ENCODE measurements at regions not wholly inside any gene's neighbourhood (a gene's known extent, or its start where the extent isn't known, plus 50 kb on each side); places are given as distances from the start of the nearest gene placed in this dataset.
A peak's percentile ranks its signal among the peaks of the same experiment; 100 is the strongest.

DNA sequence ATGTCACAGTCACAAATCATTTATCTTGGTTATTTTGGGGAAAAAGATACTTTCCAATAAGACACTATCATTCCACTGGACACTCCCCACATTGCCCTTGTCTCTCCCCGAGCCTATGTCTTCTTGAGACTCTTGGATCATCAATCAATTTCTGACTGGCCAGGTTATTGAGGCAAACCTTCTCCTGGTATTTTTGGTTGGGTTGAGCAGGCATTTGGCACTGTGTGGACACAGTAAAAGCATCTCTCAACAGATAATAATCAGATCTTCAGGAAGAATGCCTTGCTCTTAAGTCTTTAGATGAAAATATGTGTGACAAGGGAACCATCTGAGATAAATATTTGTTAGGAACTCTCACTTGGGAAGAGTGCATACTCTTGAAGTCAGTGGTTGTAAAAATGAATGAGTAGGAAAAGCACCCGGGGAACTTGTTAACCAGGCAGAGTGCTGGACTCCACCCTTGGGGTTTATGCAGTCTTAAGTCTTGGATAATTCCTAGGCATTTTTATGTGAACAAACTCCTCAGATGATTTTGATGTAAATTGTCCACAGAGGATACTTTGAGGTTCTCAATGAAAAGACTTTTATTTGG lies 223.8 kb upstream of the CLINT1 start:
- no peak for DNase-seq

DNA sequence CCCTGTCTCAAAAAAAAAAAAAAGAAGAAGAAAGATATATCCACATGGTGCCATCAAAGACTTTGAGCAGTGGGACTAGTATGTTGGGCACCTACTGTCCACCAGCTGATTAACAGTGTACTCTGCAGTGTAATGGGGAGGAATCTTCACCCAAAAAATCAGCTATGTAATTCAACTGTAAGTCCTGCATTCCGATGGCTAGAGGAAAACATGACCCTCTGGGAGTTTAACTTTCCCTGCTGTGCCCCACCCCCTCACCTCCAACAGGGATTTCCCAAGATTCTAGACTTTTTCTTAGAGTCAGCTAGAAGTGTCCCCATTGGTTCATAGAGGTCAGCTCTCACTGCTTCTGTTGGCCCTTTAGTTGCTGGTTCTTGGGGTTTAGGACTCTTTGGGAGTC lies 221.2 kb upstream of the CLINT1 start:
- Histone ChIP-seq H3K27me3 (replicated peaks; ENCODE audit: control insufficient read depth, insufficient read depth, low read length, poor library complexity, severe bottlenecking) (peaks cover 3% of the 10 kb centered on the region), H3K9me3 (ENCODE audit: control insufficient read depth, low read length) (no peaks in the 10 kb centered on the region), H3K4me1 (ENCODE audit: control insufficient read depth, insufficient read depth, low read length, poor library complexity, severe bottlenecking) (no peaks in the 10 kb centered on the region)

More for the DNA sequence above, 223.8 kb upstream of the CLINT1 start:
- Histone ChIP-seq H3K36me3 (ENCODE audit: control insufficient read depth, insufficient read depth, low read length) (no peaks in the 10 kb centered on the region), H3K4me3 (ENCODE audit: insufficient read depth, low read depth, low read length, poor library complexity, severe bottlenecking) (no peak overlapping the region), H3K27me3 (replicated peaks; ENCODE audit: control insufficient read depth, insufficient read depth, low read length, poor library complexity, severe bottlenecking) (peaks cover 3% of the 10 kb centered on the region), H3K27ac (ENCODE audit: insufficient read depth, low read length, poor library complexity, severe bottlenecking) (no peak overlapping the region), H3K9me3 (ENCODE audit: control insufficient read depth, low read length) (no peaks in the 10 kb centered on the region), H3K4me1 (ENCODE audit: control insufficient read depth, insufficient read depth, low read length, poor library complexity, severe bottlenecking) (no peaks in the 10 kb centered on the region)

DNA sequence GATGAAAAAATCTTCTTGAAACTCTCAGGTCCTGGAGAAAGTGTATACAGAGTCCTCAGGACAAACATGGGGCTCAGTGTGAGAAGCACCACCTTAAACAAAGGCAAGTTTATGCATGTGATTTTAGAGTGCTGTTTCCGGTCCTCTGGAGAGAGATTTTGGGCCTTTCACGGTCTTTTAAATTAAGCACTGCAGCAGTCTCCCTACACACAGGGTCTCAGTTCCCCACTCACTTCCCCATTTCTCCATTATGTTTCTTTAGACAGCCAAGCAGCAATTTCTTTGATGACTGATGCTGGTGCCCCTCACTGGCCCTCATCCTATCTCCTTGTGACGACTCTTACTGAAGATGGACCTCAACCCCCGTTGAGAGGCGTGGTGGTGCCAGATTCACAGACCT lies 220.2 kb upstream of the CLINT1 start:
- DNase-seq: no peak
- H3K4me3 ChIP-seq (ENCODE audit: insufficient read depth, low read depth, low read length, poor library complexity, severe bottlenecking): no peak overlapping the region
- no peaks in the 10 kb centered on the region for H3K4me1 ChIP-seq (ENCODE audit: control insufficient read depth, insufficient read depth, low read length, poor library complexity, severe bottlenecking)
- H3K36me3 ChIP-seq (ENCODE audit: control insufficient read depth, insufficient read depth, low read length): no peaks in the 10 kb centered on the region
- peaks cover 3% of the 10 kb centered on the region for H3K27me3 ChIP-seq (replicated peaks; ENCODE audit: control insufficient read depth, insufficient read depth, low read length, poor library complexity, severe bottlenecking)
- no peaks in the 10 kb centered on the region for H3K9me3 ChIP-seq (ENCODE audit: control insufficient read depth, low read length)
- H3K27ac ChIP-seq (ENCODE audit: insufficient read depth, low read length, poor library complexity, severe bottlenecking): no peak overlapping the region

More for the DNA sequence above, 221.2 kb upstream of the CLINT1 start:
- H3K4me3 ChIP-seq (ENCODE audit: insufficient read depth, low read depth, low read length, poor library complexity, severe bottlenecking): no peak overlapping the region
- H3K36me3 ChIP-seq (ENCODE audit: control insufficient read depth, insufficient read depth, low read length): no peaks in the 10 kb centered on the region
- no peak for DNase-seq
- H3K27ac ChIP-seq (ENCODE audit: insufficient read depth, low read length, poor library complexity, severe bottlenecking): no peak overlapping the region

DNA sequence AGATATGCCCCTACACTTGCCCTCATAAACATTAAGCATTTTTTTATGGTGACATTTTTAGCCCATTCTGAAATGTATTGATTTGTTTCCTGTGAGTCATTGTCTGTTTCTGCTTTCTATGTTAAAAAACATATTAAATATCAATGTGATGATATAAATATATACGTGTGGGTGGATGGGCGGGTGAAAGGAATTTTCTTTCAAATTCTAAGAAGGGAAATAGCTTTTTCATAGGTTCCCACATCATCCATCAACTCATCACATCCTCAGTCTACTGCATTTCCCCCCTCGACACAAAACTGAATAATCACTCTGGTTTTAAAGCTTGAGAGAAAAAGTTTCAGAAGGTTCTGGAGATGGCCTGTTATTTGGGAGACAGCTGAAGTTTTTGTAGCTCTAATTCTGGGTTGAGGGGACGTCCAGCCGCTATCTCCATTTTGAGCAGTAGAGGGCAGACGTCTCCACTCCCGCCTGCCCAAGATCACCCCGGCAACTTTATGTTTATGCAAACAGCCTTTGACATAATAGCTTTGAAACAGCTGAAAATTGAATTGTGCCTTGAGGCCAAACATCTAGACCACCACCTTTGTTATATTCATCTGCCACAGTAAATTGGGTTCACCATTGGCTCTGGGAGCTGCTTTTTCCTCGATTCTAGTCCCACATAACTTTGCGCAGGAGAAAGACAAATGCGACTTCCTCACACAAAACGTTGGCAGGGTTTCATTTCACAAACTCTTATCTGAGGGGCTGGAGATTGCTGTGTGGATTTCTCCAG lies 216.2 kb upstream of the CLINT1 start:
- no peaks in the 10 kb centered on the region for H3K36me3 ChIP-seq (ENCODE audit: control insufficient read depth, insufficient read depth, low read length)
- DNase-seq: peak in 2 of 3 donors; percentile 1 to 7
- H3K4me1 ChIP-seq (ENCODE audit: control insufficient read depth, insufficient read depth, low read length, poor library complexity, severe bottlenecking): no peaks in the 10 kb centered on the region
- H3K27ac ChIP-seq (ENCODE audit: insufficient read depth, low read length, poor library complexity, severe bottlenecking): no peak overlapping the region
- no peaks in the 10 kb centered on the region for H3K9me3 ChIP-seq (ENCODE audit: control insufficient read depth, low read length)
- no peak overlapping the region for H3K4me3 ChIP-seq (ENCODE audit: insufficient read depth, low read depth, low read length, poor library complexity, severe bottlenecking)
- no peaks in the 10 kb centered on the region for H3K27me3 ChIP-seq (replicated peaks; ENCODE audit: control insufficient read depth, insufficient read depth, low read length, poor library complexity, severe bottlenecking)

DNA sequence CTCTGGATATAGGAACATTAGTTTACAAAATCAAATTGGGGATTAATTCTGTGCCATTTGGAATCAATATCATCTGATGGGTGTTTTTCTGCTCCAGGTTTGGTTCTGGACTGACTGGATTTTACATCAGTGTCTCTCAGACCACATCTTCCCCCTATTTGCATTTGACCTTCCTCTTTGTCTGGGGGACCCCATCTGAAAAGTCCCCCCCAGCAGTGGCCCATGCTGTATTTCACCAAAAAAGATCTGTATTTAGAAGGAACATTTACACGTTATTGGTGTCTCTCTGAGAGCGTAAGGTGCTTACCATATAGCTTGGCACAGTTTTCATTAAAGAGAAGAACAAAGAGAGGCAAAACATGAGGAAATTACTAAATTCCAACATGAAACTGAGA lies 215.6 kb upstream of the CLINT1 start:
- Histone ChIP-seq H3K4me3 (ENCODE audit: insufficient read depth, low read depth, low read length, poor library complexity, severe bottlenecking) (no peak overlapping the region), H3K9me3 (ENCODE audit: control insufficient read depth, low read length) (no peaks in the 10 kb centered on the region), H3K27ac (ENCODE audit: insufficient read depth, low read length, poor library complexity, severe bottlenecking) (no peak overlapping the region), H3K27me3 (replicated peaks; ENCODE audit: control insufficient read depth, insufficient read depth, low read length, poor library complexity, severe bottlenecking) (no peaks in the 10 kb centered on the region), H3K36me3 (ENCODE audit: control insufficient read depth, insufficient read depth, low read length) (no peaks in the 10 kb centered on the region), H3K4me1 (ENCODE audit: control insufficient read depth, insufficient read depth, low read length, poor library complexity, severe bottlenecking) (no peaks in the 10 kb centered on the region)
- DNase-seq: no peak

DNA sequence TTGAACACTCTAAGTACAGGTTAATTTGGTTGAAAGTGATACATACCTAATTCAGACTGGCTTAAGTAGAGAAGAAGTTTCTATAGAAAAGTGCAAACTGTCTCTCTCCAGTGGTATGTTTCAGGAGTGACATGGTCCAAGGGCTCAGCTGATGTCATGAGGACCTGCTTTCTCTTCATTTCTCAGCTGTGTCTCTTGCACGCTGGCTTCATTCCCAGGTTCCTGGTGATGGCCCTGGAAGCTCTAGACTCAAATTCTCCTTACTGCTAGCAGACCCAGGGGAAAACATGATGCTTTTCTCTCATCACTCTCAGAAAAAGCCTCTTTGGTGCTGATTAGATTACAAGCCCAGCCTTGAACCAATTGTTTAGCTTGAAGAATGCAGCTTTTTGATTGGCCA lies 211.9 kb upstream of the CLINT1 start:
- no peaks in the 10 kb centered on the region for H3K4me1 ChIP-seq (ENCODE audit: control insufficient read depth, insufficient read depth, low read length, poor library complexity, severe bottlenecking)
- DNase-seq: no peak
- H3K36me3 ChIP-seq (ENCODE audit: control insufficient read depth, insufficient read depth, low read length): no peaks in the 10 kb centered on the region
- H3K27me3 ChIP-seq (replicated peaks; ENCODE audit: control insufficient read depth, insufficient read depth, low read length, poor library complexity, severe bottlenecking): no peaks in the 10 kb centered on the region
- H3K9me3 ChIP-seq (ENCODE audit: control insufficient read depth, low read length): no peaks in the 10 kb centered on the region
- H3K27ac ChIP-seq (ENCODE audit: insufficient read depth, low read length, poor library complexity, severe bottlenecking): no peak overlapping the region
- no peak overlapping the region for H3K4me3 ChIP-seq (ENCODE audit: insufficient read depth, low read depth, low read length, poor library complexity, severe bottlenecking)

DNA sequence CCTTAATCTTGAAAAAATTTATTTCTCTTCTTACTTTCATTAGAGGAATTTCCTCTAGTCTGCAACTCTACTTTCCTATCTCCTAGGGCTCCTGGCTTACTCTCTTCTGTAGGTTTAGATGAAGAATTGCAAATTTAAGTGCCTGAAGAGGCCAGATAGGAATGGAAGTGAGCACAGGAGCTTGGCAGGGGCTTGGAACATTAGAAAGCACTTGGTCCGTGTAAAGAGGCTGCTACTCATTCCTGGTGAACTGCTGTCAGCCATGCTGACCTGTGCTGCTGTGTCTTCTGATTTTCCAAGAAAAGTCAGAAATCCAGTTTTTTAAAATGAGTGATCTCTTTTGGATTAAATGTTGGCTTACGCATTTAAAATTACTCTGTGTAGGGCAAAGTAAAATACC lies 210.9 kb upstream of the CLINT1 start:
- Histone ChIP-seq H3K36me3 (ENCODE audit: control insufficient read depth, insufficient read depth, low read length) (no peaks in the 10 kb centered on the region), H3K4me1 (ENCODE audit: control insufficient read depth, insufficient read depth, low read length, poor library complexity, severe bottlenecking) (no peaks in the 10 kb centered on the region), H3K4me3 (ENCODE audit: insufficient read depth, low read depth, low read length, poor library complexity, severe bottlenecking) (no peak overlapping the region), H3K27me3 (replicated peaks; ENCODE audit: control insufficient read depth, insufficient read depth, low read length, poor library complexity, severe bottlenecking) (no peaks in the 10 kb centered on the region), H3K27ac (ENCODE audit: insufficient read depth, low read length, poor library complexity, severe bottlenecking) (no peak overlapping the region), H3K9me3 (ENCODE audit: control insufficient read depth, low read length) (no peaks in the 10 kb centered on the region)
- DNase-seq: no peak

DNA sequence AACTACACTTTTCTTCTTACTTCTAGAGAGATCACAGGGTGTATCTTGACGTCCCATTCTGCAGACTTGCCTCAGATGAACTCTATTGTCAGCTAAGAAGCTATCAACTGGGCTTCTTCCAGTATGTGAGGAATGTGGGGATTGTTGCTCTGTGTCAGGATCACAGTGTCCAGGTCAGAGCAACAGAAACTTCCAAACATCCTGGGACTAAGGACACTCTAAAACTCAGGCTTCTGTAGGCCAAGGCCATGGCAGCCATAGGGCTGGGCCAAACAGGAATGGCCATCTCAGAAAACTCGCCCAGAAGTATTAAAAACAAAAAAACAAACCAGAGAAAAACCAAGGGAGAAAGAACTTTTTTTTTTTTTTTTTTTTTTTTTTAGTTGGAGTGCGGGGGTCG lies 210.0 kb upstream of the CLINT1 start:
- DNase-seq: no peak
- no peaks in the 10 kb centered on the region for H3K36me3 ChIP-seq (ENCODE audit: control insufficient read depth, insufficient read depth, low read length)
- no peak overlapping the region for H3K27ac ChIP-seq (ENCODE audit: insufficient read depth, low read length, poor library complexity, severe bottlenecking)
- H3K4me1 ChIP-seq (ENCODE audit: control insufficient read depth, insufficient read depth, low read length, poor library complexity, severe bottlenecking): no peaks in the 10 kb centered on the region
- H3K27me3 ChIP-seq (replicated peaks; ENCODE audit: control insufficient read depth, insufficient read depth, low read length, poor library complexity, severe bottlenecking): no peaks in the 10 kb centered on the region
- no peak overlapping the region for H3K4me3 ChIP-seq (ENCODE audit: insufficient read depth, low read depth, low read length, poor library complexity, severe bottlenecking)
- H3K9me3 ChIP-seq (ENCODE audit: control insufficient read depth, low read length): no peaks in the 10 kb centered on the region

DNA sequence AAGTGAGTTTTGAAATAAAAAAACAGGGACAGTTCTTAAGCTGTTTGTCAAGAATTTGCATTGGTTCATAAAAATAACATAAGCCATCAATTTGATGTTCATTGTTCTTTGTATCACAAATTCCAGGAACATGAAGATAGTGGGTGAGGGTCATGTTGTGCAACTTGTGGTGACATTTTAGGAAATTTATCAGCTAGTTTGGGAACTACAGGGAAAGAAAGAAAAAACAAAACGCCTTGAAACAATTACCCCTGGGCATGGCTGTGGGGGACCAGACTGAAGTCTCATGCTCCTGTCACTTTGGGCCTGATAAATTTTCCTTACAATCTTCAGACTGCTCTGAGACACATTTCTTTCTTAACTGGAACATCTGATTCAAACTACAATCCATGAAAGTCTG lies 207.1 kb upstream of the CLINT1 start:
- Histone ChIP-seq H3K27me3 (replicated peaks; ENCODE audit: control insufficient read depth, insufficient read depth, low read length, poor library complexity, severe bottlenecking) (no peaks in the 10 kb centered on the region), H3K9me3 (ENCODE audit: control insufficient read depth, low read length) (no peaks in the 10 kb centered on the region), H3K4me1 (ENCODE audit: control insufficient read depth, insufficient read depth, low read length, poor library complexity, severe bottlenecking) (no peaks in the 10 kb centered on the region), H3K27ac (ENCODE audit: insufficient read depth, low read length, poor library complexity, severe bottlenecking) (no peak overlapping the region), H3K36me3 (ENCODE audit: control insufficient read depth, insufficient read depth, low read length) (no peaks in the 10 kb centered on the region), H3K4me3 (ENCODE audit: insufficient read depth, low read depth, low read length, poor library complexity, severe bottlenecking) (no peak overlapping the region)
- DNase-seq: no peak

DNA sequence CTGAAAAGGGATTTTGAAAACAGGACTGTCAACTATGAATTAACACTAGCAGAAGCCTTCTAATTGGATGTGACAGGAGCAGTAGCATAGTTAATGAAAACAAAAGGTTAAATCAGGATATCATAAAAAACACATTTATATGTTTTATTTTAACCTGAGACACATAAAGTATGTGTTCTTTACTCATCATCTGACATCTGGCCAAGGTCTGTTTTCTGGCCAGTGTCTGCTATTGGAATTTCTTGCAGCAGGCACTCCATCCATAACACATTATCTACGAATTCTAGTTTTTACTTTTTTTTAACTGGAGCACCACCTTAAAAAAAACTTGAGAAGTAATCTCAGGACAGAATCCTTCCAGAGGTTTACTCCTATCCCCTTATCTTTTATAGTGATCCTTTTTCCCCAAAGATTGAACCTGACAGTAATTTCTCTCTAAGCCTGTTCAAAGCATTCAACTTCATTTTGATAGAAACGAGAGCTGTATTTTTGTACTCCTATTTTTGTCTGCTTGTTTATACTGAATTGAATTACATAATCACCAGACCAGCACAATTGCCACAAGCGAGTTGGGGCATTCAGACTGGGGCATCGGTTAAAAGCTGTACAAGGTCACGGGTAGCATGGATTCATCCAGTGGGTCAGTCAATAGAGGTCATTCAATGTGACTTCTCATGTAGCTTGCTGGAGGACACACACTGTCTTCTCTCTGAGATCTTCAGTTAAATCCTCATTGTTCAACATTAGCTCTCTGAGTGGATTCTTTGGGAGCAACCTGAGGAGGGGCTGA lies 205.6 kb upstream of the CLINT1 start:
- H3K9me3 ChIP-seq (ENCODE audit: control insufficient read depth, low read length): no peaks in the 10 kb centered on the region
- no peak overlapping the region for H3K4me3 ChIP-seq (ENCODE audit: insufficient read depth, low read depth, low read length, poor library complexity, severe bottlenecking)
- H3K36me3 ChIP-seq (ENCODE audit: control insufficient read depth, insufficient read depth, low read length): no peaks in the 10 kb centered on the region
- H3K4me1 ChIP-seq (ENCODE audit: control insufficient read depth, insufficient read depth, low read length, poor library complexity, severe bottlenecking): no peaks in the 10 kb centered on the region
- no peak overlapping the region for H3K27ac ChIP-seq (ENCODE audit: insufficient read depth, low read length, poor library complexity, severe bottlenecking)
- no peaks in the 10 kb centered on the region for H3K27me3 ChIP-seq (replicated peaks; ENCODE audit: control insufficient read depth, insufficient read depth, low read length, poor library complexity, severe bottlenecking)
- DNase-seq: no peak

All from effector memory CD4-positive, alpha-beta T cell (primary cell).